ENCODE measurements at regions not wholly inside any gene's neighbourhood (a gene's known extent, or its start where the extent isn't known, plus 50 kb on each side); places are given as distances from the start of the nearest gene placed in this dataset.
"Not testable (repeated sequence)": the region's sequence is repeated elsewhere in the genome, so short reads cannot be mapped to it uniquely, and the experiment has no call there.

GRCh38 chr22:36080281-36080680, 51.7 kb upstream of the RBFOX2 start:
- TF ChIP-seq, protein P1, sequence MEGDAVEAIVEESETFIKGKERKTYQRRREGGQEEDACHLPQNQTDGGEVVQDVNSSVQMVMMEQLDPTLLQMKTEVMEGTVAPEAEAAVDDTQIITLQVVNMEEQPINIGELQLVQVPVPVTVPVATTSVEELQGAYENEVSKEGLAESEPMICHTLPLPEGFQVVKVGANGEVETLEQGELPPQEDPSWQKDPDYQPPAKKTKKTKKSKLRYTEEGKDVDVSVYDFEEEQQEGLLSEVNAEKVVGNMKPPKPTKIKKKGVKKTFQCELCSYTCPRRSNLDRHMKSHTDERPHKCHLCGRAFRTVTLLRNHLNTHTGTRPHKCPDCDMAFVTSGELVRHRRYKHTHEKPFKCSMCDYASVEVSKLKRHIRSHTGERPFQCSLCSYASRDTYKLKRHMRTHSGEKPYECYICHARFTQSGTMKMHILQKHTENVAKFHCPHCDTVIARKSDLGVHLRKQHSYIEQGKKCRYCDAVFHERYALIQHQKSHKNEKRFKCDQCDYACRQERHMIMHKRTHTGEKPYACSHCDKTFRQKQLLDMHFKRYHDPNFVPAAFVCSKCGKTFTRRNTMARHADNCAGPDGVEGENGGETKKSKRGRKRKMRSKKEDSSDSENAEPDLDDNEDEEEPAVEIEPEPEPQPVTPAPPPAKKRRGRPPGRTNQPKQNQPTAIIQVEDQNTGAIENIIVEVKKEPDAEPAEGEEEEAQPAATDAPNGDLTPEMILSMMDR (optimal IDR thresholded peaks at IDR 0.05 in 1 of 3, IDR thresholded peaks at IDR 0.05 in 1 of 3, conservative IDR thresholded peaks at IDR 0.05 in 1 of 3; ENCODE audit: extremely low read depth in 1 of 3, insufficient read depth in 2 of 3, low read length in 3 of 3), result not testable (repeated sequence)
- not testable (repeated sequence) for TF ChIP-seq EZH2 (IDR thresholded peaks at IDR 0.05; ENCODE audit: low read length)

All from keratinocyte (primary cell).